A549 (cell line): ENCODE measurements at regions not wholly inside any gene's neighbourhood (a gene's known extent, or its start where the extent isn't known, plus 50 kb on each side); places are given as distances from the start of the nearest gene placed in this dataset.

Source experiments
- CHD2 ChIP-seq: fragments of 150-350 bp; IDR thresholded peaks from 2 replicates; pipeline ENCODE4 v1.6.1; 2014; ENCODE audit warnings: low read length; ENCODE audit not compliant: partially characterized antibody
- EP300 ChIP-seq, 2 experiments: fragments of >200 bp; sonication (Bioruptor Twin); formaldehyde crosslinking; IDR thresholded peaks; 2 replicates in 1 of 2; 3 replicates in 1 of 2; pipeline ENCODE4 v1.6.1; 2016 to 2017
- POLR2A ChIP-seq: IDR thresholded peaks from 2 replicates; pipeline ENCODE4 v1.6.1; 2012; ENCODE audit warnings: mild to moderate bottlenecking, low read length
- SREBF2 ChIP-seq: fragments of 450-650 bp; IDR thresholded peaks from 2 replicates; pipeline ENCODE4 v1.6.1; 2014; ENCODE audit warnings: mild to moderate bottlenecking, moderate library complexity
- ZFP36 ChIP-seq: fragments of 450-650 bp; IDR thresholded peaks from 2 replicates; pipeline ENCODE4 v1.6.1; 2014; ENCODE audit warnings: borderline replicate concordance; ENCODE audit not compliant: partially characterized antibody
- TF ChIP-seq, protein P1 (sequence below): IDR thresholded peaks from 2 replicates; pipeline ENCODE4 v1.6.1; 2012
- TF ChIP-seq, protein P2 (sequence below): fragments of 250-450 bp; sonication (Bioruptor Pico); IDR thresholded peaks from 2 replicates; pipeline ENCODE4 v1.5.0; 2021; ENCODE audit warnings: mild to moderate bottlenecking, moderate library complexity, borderline replicate concordance
- TF ChIP-seq, protein P3 (sequence below): fragments of 450-650 bp; IDR thresholded peaks from 2 replicates; pipeline ENCODE4 v1.6.1; 2014; ENCODE audit warnings: antibody characterized with exemption

DNA sequence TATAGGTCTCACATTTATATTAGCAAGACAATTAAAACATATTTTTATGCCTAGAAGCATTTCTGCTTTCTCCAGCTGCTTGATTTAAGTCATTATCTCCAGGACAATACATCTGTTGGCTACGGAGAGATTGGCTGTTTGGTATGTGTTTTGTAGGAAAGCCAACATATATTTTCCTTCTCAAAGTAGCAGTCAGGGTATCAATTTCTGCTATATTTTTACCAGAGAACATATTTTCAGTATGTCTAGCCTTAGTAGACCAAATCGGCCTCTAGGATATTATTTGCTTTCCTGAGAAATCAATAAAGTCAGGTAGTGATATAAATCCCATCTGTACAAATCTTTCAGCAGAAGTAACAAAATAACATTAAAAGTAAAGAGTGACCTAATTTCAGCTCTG, 150.0 kb upstream of the COL3A1 start:
- TF ChIP-seq, protein P1, sequence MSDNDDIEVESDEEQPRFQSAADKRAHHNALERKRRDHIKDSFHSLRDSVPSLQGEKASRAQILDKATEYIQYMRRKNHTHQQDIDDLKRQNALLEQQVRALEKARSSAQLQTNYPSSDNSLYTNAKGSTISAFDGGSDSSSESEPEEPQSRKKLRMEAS = no peak
- TF ChIP-seq EP300 (IDR thresholded peaks at IDR 0.05) (no peak), ZFP36 (no peak), SREBF2 (no peak), POLR2A (no peak), CHD2 (no peak)
- TF ChIP-seq, protein P2, sequence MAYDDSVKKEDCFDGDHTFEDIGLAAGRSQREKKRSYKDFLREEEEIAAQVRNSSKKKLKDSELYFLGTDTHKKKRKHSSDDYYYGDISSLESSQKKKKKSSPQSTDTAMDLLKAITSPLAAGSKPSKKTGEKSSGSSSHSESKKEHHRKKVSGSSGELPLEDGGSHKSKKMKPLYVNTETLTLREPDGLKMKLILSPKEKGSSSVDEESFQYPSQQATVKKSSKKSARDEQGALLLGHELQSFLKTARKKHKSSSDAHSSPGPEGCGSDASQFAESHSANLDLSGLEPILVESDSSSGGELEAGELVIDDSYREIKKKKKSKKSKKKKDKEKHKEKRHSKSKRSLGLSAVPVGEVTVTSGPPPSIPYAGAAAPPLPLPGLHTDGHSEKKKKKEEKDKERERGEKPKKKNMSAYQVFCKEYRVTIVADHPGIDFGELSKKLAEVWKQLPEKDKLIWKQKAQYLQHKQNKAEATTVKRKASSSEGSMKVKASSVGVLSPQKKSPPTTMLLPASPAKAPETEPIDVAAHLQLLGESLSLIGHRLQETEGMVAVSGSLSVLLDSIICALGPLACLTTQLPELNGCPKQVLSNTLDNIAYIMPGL (CRISPR knock-in tag) = no peak
- TF ChIP-seq, protein P3, sequence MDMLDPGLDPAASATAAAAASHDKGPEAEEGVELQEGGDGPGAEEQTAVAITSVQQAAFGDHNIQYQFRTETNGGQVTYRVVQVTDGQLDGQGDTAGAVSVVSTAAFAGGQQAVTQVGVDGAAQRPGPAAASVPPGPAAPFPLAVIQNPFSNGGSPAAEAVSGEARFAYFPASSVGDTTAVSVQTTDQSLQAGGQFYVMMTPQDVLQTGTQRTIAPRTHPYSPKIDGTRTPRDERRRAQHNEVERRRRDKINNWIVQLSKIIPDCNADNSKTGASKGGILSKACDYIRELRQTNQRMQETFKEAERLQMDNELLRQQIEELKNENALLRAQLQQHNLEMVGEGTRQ = no peak
